HG03432 (cell line): ENCODE measurements at regions not wholly inside any gene's neighbourhood (a gene's known extent, or its start where the extent isn't known, plus 50 kb on each side); places are given as distances from the start of the nearest gene placed in this dataset.
A peak's percentile ranks its signal among the peaks of the same experiment; 100 is the strongest.
"Not testable (repeated sequence)": the region's sequence is repeated elsewhere in the genome, so short reads cannot be mapped to it uniquely, and the experiment has no call there.

Source experiments
- ATAC-seq: cut with Tn5 transposase; IDR thresholded peaks from one replicate; pipeline ENCODE4 v1.9.1; 2021; ENCODE audit warnings: mild to moderate bottlenecking, moderate library complexity; ENCODE audit not compliant: unreplicated experiment

DNA sequence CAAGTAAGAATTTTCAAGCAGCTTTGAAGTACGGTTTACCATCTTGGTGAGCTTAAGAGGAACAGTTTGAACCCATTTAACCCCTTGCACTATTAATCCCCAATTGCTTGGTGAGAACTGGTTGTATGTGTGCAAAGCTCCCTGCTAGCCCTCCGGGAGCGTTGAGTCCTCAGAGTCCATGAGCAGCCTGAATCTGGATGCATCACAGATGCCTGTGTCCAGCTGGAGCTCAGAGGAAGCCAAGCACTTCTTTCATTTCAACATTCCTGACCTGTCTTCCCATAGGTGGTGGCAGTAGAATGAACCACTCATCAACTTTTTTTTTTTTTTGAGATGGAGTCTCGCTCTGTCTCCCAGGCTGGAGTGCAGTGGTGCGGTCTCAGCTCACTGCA is 199.9 kb upstream of the IRF2BP2 start:
- not testable (repeated sequence) for ATAC-seq

DNA sequence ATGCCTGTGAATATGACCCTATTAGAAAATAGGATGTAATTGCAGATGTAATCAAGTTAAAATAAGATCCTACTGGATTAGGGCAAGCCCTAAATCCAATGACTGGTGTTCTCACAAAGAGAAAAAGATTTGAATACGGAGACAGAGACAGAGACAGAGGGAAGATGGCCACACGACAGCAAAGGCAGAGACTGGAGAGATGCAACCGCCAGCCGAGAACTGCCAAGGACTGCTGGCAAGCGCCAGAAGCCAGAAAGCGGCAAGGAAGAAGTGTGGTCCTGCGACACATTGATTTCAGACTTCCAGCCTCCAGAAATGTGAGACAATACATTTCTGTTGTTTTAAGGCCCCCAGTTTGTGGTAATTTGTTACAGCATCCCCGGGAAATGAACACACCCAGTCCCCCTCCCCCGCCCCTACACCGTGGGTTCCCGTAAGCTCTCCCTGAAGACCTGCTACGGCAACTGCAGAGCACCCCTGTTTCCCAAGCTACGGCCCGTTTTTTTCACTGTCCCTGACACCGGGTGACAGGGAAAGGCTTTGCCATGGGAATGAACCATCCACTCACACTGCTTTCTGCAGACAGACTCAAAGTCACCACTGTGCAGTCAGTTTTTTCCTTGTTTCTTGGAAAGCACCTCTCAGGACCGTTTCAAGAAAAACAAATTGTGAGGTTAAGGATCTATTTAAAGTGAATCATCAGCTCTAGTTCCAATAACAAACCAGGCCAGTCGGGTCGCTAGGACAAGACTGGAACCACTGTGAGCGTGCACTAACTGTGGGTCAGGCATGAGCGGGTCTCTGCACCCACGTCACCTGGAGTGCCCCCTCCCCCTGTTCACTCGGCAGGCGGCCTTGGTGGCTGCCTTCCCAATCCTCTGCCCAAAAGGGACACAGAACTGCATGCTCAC is 199.2 kb upstream of the IRF2BP2 start:
- peak; percentile 82 for ATAC-seq

DNA sequence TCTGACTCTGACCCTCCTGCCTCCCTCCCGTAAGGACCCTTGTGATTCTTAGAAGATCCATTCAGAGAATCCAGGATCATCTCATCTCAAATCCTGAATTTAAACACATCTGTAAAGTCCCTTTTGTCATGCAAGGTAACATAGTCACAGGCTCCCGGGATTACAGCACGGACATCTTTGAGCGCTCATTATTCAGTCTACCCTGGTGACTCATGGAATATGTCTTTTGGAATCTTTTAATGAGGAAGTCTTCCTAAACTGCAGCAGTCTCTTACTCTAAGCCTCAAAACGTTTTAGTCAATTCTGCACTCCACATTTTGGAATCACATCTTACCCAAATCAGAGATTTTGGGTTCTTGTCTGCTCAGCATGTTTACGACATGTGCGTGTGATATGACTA is 198.5 kb upstream of the IRF2BP2 start:
- ATAC-seq, result not testable (repeated sequence)

- not testable (repeated sequence) for ATAC-seq
Measured at GRCh38 chr1:234807705-234808104, 197.7 kb upstream of the IRF2BP2 start.

GRCh38 chr1:234802586-234802985 is 192.6 kb upstream of the IRF2BP2 start:
- not testable (repeated sequence) for ATAC-seq

GRCh38 chr1:234801636-234802035 is 191.7 kb upstream of the IRF2BP2 start:
- ATAC-seq, result not testable (repeated sequence)

GRCh38 chr1:234801147-234801546 is 191.2 kb upstream of the IRF2BP2 start:
- not testable (repeated sequence) for ATAC-seq

GRCh38 chr1:234800563-234800962 is 190.6 kb upstream of the IRF2BP2 start:
- ATAC-seq, result not testable (repeated sequence)

GRCh38 chr1:234799021-234799689 is 189.2 kb upstream of the IRF2BP2 start:
- ATAC-seq, result not testable (repeated sequence)

DNA sequence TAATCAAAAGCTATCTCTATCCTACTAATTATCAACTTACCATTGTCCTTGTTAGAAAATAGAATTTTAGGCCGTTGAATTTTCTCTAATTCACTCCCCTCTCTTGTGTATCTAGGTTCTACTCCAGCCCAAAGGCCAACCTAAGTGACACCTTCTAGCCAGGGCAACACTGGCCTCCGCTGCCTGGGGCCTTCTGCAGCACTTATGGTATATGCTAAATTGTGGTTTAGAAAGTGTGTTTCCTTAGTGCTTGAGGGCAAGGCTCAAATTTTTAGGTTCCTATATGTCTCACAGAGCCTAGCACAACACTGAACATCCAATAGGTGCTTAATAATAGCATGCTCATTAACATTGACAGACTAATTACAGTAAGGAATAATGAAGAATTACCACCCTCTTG is 187.2 kb upstream of the IRF2BP2 start:
- not testable (repeated sequence) for ATAC-seq

- not testable (repeated sequence) for ATAC-seq
Measured at GRCh38 chr1:234796438-234796792, 186.4 kb upstream of the IRF2BP2 start.

DNA sequence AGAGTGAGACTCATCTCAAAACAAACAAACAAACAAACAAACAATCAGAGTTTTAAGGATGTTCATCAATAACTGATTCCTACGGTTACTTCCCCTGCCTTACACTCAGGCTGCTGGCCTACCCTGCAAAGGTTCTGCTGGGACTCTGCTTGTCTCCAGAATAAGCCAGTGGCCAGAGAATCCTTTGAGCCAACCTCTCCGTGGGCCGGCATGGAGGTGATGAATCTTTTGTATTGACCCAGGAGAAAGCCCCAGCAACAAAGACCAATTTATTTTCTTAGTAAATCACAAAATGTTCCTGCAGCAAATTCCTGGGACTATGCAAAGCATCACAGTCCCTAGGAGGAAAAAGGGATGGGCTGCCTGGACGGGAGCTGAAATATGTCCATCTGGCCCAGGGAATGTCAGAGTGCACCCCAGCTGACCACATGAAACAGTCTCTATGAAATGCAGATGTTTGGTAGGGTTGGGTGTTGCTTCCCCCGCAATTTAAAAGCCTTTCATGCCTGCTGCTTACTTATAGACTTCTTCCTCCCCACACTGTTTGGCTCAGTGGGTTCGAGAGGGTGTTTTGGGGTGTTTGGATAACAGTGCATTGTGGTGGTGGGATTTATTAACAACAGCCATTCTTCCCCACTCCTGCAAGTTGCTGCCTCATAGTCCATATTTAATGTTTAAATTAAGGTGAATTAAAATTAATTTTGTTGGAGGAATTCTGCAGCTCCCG is 185.9 kb upstream of the IRF2BP2 start:
- not testable (repeated sequence) for ATAC-seq

DNA sequence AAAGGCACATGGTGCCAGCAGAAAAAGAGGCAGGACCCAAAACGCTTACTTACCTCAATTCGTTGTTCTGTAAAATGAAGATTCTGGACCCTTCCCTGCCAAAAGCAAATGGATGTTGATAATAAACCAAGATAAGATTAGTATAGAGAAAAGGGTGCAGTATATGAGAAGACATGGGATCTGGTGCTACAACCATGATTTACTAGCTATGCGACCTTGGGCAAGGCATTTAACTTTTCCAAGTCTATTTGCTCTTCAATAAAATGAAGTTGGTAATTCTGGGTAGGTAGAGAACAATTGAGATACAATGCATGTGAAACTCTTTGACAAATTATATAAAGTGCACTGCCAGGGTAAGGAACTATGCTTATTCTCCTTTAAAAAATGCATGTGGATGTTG is 185.0 kb upstream of the IRF2BP2 start:
- not testable (repeated sequence) for ATAC-seq

DNA sequence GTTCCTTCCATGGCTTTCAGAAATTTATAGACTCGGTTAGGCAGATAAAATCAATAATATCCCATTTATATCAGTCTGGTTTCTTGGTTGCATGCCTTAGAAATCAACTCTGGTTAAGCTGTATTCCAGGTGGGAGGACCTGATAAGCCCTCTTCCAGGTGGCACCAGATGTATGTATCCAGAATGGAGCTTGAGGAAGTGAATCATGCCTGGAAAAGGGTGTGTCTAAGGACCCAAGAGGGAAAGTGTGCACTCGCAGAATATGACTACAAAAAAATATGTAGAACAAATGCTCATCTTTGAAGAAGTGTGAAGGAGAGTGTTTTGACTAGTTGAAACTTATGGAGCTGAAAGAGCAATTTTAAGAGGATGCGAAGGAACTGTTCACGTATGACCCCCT is 184.5 kb upstream of the IRF2BP2 start:
- not testable (repeated sequence) for ATAC-seq

- not testable (repeated sequence) for ATAC-seq
Measured at GRCh38 chr1:234793924-234794323, 183.9 kb upstream of the IRF2BP2 start.

DNA sequence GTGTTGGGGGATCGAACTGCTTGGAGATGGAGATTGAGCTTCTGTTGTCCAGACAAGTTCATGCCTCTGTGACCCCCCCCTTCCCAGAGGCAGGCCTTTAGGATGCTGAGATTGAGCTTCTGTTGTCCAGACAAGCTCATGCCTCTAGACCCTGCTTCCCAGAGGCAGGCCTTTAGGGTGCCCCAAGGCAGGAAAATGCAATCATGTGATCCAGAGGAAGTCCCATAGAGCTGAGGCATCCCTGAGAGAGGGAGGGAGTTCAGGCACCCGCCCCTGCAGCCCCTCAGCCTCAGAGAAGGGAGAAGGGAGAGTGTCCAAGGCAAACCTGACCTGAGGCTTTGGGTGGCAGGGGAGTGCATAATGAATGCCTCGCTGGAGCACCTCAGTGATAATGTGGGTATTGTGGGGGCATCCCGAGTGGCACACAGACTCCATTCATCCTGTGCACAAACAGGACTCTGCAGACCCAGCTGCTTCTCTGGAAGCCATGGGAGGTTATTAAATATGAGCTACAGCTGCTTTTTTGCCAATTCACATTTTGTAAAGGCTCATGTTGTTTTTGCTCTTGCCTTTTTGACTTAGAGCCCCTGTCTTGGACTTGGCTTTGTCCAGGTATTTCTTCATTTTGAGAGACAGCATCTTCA is 182.4 kb upstream of the IRF2BP2 start:
- ATAC-seq, result not testable (repeated sequence)

DNA sequence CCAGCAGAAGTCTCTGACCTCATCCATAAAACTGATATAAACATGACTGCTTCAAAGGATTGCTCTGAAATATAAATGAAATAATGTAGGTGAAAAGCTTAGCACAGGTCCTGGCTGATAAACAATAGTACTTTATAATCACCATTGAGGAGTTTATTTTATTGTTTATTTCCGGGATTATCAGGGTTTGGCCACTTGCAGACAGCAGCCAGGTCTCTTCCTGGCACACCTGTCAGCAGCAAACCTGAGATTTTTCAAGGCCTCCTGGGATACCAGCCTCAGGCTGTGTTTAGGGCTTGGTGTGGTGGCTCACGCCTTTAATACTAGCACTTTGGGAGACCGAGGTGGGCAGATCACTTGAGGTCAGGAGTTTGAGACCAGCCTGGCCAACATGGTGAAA is 181.6 kb upstream of the IRF2BP2 start:
- not testable (repeated sequence) for ATAC-seq

- not testable (repeated sequence) for ATAC-seq
Measured at GRCh38 chr1:234790333-234790732, 180.4 kb upstream of the IRF2BP2 start.

DNA sequence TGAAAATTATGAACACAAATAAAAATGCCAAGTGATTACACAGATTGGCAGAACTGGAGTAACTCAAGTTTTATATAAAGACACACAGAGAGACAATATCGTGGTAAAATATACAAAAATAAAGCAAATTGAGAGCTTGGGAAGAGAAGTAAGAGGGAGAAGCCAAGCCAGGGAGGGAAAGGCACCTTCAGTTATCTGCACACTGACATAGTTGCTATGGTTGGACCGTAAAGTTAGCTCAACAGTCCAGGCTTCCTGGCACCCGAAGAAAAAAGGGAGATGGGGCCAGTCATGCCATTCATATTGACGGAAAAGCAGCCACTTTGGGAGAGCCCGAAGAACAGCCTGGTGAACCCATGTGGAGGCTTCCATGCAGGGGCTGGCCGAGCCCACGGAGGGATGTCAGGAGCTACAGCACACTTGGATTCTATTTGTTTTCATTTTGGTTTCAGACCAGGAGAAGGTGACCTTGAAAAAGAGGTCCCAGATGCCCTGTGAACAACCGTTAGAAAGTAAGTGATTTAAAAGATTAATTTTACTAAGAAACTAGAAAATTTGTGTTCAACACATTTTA is 177.1 kb upstream of the IRF2BP2 start:
- not testable (repeated sequence) for ATAC-seq

GRCh38 chr1:234785922-234786321 is 175.9 kb upstream of the IRF2BP2 start:
- not testable (repeated sequence) for ATAC-seq
